HG03064 (cell line): ENCODE measurements at regions not wholly inside any gene's neighbourhood (a gene's known extent, or its start where the extent isn't known, plus 50 kb on each side); places are given as distances from the start of the nearest gene placed in this dataset.

ENCODE experiments used
- ATAC-seq: cut with Tn5 transposase; IDR thresholded peaks from one replicate; pipeline ENCODE4 v1.9.1; 2021; ENCODE audit warnings: low read depth; ENCODE audit not compliant: unreplicated experiment

DNA sequence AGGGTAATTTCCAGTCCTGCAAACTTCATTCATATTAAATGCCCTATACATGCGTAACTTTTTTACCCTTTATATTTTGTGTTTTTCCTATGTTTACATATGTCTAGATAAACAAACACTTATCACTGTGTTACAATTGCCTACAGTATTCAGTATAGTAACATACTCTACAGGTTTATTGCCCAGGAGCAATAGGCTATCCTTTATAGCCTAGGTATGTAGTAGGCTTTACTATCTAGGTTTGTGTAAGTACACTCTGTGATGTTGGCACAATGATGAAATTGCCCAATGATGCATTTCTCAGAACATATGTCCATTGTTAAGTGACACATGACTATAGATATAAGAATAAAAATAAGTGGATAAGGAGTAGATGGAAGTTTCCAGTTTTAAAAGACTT, 345.5 kb upstream of the C1orf87 start:
- no peak for ATAC-seq

DNA sequence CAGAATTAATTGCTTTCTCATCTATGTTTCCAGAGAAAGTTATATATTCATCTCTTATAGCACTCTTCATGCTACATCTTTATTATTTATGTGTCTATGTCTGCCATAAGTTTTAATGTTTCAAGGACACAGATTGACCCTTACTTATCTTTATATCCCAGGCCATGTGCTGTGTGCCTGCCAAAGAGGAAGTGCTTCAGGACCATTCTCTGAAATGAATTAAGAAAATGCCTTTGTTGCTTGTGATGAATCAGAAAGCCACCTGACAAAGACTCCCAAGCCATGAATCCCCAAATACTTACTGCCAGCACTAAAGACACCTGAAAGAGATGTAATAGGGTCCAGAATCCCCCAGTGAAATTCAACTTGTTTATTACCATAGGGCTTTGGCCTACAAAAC, 342.1 kb upstream of the C1orf87 start:
- no peak for ATAC-seq

DNA sequence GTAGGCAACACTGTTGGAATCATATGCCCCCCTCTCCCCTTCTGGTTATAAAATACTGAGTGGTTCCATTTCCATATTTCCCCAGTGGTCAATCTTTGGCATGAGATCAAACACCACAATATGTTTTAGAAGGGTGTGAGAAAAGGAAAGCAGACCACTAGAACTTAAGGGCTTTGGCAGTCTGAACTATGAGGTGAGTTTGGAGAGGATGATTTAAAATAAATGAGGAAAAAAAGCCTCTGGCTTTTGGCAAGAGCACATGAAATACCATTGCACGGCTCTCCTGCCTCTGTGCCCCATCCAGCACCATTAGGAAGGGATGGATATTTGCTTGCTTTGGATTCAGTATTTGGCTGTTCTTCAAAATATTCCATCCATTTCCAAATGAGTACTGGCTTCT, 339.5 kb upstream of the C1orf87 start:
- ATAC-seq: no peak

DNA sequence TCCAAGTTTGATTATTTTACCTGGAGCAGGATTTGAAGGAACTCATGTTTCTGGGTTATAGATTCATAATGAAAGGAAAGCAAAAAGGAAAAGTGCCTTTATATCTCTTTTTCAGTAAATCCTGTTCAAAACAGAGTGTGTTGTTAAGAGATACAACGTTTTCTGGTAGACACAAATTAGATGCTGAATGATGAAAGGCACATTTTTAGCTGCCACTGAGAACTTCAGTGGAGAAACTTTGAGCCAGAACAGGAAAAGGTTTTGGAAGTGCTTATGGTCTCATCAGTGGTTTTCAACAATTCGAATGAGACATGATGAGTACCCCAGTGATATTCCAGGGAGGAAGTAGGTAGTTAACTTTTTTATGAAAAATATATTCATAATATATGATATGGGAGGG, 338.0 kb upstream of the C1orf87 start:
- no peak for ATAC-seq

DNA sequence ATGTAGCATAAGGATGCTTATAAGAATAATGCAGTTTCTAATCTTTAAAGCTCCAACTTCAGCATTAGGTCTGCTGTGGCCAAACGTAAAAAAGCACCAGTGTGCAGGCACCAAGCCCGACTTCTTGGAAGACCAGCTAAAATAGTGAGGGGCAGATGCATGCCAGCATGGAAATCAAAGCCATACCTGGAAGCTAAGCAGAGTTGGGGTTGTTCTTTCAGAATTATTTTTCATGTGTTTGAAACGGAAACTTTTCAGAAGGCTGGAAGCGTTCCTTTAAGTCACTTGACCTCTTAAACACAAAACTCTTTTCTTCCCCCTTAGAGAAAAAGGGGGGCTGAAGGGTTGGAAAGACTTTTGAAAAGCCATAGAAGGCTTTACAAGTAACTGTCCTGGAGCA, 329.2 kb upstream of the C1orf87 start:
- no peak for ATAC-seq

DNA sequence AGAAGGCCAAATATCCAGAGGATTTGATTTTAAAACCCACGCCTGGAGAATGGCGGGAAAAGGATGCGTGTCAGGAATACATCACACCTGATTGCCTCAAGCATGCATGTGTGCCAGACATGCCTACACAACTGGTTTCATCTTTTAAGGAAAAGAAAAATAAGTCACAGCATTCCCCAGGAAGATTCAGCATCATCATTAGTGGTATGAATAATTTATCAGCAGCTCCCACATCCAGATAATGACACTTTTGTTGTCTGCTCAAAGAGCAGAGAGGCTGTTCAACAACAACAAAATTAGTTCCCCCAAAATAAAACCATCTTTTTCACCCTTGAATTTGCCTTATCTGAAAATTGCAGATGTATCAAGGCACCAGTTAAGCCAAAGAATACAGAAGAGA, 328.6 kb upstream of the C1orf87 start:
- no peak for ATAC-seq

DNA sequence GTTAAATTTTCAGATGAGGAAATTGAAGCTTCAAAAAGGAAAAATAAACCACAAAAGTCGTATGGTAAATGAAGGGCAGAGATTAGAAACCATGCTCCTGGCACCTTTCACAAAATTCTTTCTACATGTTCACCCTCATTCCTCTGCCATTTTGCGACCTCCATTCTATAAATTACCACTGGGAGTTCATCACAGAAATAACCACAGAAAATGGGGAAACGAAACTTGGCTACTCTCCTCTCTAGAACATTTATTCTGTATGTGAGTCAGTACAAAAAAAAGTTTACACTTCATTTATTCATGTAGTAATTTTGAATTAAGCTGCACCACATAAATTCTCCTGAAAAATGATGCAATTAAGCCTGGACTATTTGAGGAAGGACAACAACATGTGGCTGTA, 320.9 kb upstream of the C1orf87 start:
- ATAC-seq: no peak

DNA sequence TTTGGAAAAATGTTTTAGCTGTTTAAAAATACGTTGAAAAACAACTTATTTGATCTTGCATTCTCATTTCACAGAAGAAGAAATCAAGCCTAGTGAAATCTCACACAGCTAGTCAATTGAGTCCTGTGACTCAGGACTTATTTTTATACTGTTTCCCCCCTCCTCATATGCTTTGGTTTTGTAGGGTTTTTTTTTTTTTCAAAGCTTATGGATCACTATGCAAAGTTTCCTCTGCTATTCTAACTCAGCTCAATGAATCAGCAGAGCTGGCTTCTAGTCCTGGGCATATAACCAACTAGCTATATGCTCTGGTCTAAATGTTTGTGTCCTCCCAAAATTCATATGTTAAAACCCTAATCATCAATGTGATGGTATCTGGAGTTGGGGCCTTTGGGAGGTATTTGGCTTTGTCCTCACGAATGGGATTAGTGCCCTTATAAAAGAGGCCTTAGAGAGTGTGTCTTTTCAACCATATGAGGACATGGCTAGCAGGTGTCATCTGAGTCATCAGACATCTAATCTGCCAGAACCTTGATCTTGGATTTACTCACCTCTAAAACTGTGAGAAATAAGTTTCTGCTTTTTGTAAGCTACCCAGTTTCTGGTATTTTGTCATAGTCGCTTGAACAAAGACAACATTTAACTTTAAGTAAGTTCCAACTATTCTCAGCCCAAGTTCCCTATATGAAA, 317.2 kb upstream of the C1orf87 start:
- peak; percentile 71 for ATAC-seq

DNA sequence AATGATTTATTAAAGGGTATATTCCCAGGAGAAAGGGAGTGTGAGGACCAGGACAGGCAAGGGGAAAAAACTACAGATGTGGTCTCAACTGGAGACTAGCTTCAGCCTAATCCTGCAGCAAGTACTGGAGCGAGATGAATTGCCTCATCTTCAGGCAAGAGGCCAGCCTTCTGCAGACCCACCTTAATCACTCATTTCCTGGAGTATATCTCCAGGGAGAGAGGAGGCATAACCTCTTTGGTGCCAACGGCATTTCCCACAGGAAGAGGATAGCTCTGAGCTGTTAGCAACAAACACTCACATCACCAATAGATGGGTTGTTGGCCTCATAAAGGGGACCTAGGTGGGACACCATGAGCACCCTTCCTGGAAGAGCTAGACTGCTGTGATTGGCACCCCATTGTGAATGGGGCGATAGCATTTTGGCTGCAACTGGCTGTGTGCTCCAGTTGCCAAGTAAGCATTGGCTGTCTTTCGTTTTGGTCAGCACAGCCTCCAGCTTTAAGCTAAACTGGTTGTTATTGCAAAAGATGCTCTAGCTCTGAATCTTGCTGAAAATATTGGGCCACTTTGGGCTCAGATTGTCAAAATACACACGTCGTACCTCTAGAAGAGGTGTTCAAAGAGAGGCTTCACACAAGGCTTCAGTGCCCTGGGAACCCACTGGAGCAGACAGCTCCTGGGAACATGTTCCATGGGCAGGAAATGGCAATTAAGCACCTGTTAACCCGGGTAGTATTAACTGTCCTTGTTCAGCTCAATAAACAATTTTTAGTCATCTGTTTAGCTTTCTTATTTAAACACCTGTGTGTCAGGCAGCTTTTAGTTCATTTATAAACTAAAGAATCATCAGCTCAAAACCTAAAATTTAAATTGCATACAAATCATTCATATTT, 314.8 kb upstream of the C1orf87 start:
- ATAC-seq: no peak

DNA sequence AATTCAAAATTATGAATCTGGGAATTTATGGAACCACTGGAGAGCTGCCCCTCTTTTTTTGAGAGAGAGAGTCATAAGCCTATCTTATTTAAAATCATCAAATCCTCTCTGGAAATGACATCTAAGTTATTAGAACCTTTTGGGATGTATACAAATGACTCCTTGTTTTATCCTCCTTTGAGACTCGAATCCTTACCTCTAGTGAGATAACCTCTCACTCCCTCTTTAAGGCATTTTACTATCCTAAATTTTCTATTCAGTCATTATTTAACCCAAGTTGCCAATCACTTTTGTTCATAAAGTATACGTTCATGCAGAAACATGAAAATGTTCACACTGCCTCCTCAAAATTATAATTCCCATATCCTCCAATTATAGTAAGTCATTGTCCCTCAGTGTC, 313.6 kb upstream of the C1orf87 start:
- no peak for ATAC-seq

DNA sequence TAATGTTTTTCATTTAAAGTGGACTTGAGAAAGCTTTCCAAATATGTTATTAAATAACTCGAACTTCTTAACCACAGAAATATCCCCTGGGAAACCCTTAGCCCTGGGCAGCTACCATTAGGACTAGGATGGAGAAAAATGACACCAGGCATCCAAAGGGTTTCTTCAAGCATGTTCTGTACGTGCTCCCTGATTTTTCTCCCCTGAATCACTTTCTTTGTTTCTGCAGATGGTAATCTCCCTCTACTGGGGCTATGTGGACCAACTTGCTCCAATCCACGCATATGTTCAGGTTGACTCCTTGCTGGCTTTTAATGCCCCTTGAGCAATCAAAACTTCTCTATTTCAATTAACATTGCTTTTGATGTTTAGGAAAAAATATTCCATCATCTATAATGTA, 312.7 kb upstream of the C1orf87 start:
- no peak for ATAC-seq

DNA sequence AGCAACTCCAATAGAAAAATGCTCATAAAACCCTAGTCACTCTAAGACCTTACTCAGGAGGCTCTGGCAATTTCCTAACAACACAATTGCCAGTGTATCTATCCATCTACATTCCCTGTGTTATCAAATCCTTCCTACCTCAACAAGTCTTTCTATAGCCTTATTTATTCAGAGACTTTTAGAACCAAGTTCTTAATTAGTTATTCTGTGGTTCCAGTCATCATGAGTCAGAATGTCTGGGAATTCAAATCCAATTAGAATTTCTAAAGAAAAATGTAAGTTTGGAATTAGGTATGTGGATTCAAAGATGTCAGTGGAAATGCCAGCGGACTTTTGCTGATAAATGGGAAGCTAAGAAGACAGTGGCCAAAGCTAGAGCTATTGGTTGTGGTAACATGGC, 302.6 kb upstream of the C1orf87 start:
- no peak for ATAC-seq

DNA sequence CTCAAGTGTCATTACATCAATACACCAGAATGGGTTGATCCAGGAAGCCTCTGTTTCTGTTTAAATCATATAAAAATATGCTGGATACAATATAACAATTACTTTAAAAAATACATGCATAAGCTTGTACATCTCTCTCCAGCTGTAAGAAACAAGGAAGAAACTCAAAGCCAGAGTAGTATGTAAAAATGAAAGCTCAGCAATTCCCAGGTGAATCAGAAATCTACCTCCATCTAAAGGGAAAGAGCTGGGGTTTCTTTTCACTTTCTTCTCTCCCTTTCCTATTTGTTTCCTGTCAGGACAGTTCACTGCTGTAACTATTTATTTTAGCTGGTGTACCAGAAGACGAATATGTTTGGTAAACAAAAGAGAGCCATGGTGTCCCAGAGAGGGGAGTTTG, 301.0 kb upstream of the C1orf87 start:
- ATAC-seq: no peak

DNA sequence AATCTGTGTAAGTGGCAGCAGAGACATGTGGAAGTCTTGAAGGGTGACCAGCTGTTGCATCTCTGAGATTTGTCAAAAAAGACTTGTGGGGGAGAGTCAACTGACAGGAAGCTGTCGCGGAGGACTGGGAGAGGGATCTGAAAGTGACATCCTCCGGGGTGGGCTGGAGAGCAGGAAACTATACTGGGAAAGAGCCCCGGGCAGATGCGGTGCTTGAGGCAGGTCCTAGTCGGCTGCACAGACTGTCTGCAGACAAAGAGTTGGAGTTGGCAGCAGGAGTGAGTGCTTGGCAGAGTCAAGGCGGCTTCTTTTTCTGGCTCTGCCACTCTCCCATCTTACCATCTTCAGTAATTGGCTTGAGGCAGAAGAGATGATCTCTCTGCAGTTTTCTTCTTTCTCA, 294.0 kb upstream of the C1orf87 start:
- ATAC-seq: no peak

DNA sequence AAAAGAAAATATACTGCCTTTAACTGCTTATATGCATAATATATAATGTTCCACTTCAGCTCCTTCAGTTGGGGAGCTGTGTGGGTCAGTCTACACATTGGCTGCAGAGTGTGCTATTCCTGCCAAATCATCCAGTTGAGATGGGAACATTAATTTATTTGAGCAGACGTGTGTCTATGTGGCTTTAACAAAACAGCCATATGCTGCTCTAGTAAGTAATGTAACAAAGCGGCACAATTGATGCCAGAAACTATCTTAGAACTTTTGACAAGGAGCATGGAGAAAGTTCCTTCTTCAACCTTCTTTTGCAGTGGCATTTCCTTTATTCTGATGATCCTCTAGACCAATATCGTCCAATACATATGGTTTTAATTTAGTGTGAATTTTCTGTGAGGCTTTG, 285.9 kb upstream of the C1orf87 start:
- ATAC-seq: no peak

DNA sequence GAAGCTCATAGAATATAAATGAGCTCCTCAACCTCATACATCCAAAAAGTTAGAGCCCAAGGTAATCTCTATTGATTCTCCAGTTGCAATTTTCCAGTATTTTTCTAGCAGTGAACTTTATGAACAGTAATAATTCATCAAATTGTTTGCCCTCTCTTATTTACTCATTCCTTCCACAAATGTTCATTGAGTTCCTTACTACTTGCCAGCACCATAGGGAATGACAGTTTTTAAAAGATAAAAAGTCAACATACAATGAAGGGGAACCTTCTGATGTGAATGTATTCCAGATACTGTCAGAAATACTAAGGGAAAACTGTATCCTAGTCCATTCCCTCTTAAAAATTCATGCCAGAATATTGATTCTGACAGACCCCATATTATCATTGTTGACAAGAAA, 277.0 kb upstream of the C1orf87 start:
- ATAC-seq: no peak

DNA sequence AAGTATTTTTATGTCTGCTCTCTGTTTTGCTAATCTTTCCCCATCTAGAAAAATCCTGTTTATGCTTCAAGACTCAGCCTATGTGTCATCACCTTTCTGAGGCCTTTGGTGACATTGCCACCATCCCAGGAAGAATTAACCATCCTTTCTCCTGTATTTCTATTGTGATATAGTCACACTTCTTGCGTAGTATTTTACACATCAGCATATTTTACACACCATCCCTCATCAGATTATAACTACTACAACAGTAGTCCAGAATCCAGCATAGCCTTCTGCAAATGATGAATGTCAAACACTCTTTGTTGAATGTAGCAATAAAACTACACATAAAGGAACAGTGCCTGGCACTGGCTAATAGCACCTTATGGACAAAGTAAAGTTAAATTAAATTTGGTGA, 275.3 kb upstream of the C1orf87 start:
- no peak for ATAC-seq

DNA sequence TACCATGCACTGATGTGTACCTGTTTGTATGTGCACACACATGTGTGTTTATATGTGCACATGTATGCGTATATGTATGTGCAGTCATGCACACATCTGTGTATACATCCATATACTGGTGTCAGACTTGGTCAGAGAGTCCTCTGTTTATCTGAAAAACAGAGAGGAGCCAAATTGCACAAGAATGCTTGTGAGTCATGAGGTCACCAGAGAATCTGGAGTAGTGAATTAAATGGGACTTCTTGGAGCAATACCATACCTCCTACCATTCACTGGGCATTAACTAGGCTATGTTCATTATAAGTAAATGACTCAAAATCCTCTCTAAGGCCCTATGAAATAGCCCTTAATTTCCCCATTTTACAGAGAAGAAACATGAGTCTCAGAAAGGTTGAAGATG, 272.1 kb upstream of the C1orf87 start:
- ATAC-seq: no peak

DNA sequence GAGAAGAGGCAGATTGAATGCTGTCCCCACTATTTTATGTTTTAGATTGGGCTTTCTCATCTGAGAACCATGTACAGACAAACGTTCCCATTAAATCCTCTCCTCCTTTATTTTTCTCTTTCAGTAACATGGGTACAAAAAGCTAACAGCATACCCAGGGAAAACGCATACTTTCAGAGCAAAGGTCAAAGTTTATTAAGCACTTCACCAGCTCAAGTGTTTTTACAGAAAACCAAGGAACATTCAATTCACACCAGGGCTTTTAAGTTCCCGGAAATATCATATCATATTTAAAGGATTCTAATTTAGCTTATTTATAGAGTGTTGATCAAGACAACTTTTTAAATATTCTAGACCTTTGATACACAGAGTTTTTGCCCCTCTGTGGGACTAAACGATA, 271.5 kb upstream of the C1orf87 start:
- no peak for ATAC-seq

DNA sequence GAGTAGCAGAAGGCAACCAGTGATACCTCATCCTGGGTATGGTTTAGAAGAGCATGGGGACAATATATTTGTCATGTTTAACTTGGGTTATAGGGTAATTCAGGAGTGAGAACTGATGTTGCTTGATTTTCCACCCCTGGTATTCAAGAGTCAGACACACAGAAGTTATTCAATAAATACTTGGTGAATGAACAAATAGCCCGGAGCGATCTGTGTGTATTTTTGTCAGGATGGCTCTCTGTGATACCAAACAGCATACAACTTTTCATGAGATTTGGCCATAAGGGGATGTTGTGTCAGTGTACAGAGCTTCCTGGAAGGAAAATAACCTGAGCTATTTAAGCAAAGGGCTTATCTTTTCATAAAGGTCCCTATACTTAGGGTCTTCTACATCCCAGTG, 270.2 kb upstream of the C1orf87 start:
- ATAC-seq: no peak

DNA sequence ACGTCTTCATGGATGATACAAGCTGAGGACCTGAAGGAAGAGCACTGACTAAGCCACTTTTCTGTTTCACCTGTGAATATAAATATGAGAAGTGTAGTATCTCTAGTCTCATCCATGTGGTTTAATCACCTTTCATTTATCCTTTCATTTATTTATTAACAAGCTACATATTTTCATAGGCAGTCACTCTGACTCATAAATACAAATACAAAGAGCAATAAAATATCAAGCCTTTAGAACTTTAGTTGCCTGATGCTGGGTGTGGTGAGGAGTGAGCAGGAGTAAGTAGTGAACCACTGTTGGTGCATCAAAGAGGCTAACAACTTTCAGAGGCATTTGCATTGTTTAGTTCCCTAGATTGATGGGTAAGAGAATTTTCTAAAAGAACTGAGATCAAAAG, 269.0 kb upstream of the C1orf87 start:
- ATAC-seq: no peak

DNA sequence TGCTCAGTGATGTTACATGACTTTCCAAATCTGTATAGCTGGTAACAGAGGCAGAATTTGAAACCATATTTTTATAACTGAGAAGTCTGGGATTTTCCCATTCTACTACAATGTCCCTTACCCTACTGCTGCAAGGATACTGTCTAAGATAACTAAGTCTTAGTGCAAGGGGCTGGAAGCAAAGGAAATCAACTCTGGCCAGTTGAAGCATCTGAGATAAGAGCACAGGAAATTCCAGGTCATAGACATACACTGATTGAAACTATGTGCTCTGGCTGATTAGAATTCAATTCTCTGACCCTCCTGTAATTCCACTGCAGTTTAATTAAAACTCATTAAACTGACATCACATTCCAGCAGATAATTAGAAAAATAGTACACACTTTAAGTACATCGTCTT, 267.7 kb upstream of the C1orf87 start:
- no peak for ATAC-seq
